ENCODE measurements at regions not wholly inside any gene's neighbourhood (a gene's known extent, or its start where the extent isn't known, plus 50 kb on each side); places are given as distances from the start of the nearest gene placed in this dataset.

DNA sequence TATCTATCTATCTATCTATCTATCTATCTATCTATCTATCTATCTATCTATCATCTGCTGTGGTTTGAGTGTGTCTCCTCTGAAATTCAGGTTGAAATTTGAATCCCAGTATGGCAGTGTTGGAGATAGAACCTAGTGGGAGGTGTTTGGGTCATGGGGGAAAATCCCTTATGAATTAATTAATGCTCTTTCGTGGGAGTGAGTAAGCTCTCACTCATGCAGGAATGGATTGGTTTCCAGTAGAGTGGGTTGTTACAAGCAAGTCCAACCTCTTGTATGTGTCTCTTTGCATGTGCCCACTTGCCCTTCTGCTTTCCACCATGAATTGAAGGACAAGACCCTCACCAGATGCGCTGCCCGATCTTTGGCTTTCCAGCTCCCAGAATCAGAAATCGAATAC, 113.0 kb downstream of the ANXA1 start:
- WGBS (ENCODE audit: insufficient coverage), result no CpG with 5 or more reads among the region's 4 CpGs

GRCh38 chr9:73265876-73266275, 114.2 kb downstream of the ANXA1 start:
- Histone ChIP-seq H3K9me3 (ENCODE audit: control extremely low read depth in 1 of 3, control insufficient read depth in 2 of 3, insufficient read depth in 1 of 3, low read length in 2 of 3) (no peaks in the 10 kb centered on the region), H2AFZ (ENCODE audit: insufficient read depth, low read depth, low read length, poor library complexity, severe bottlenecking) (no peak overlapping the region), H3K9ac (ENCODE audit: low read length) (no peak overlapping the region), H3K4me3 (ENCODE audit: control extremely low read depth in 1 of 5, extremely low read depth in 1 of 5, insufficient read depth in 1 of 5, low read depth in 2 of 5, low read length in 4 of 5) (no peak overlapping the region), H3K36me3 (replicated peaks in 1 of 2; ENCODE audit: control extremely low read depth in 1 of 2, control insufficient read depth in 1 of 2, extremely low read depth in 1 of 2, insufficient read depth in 2 of 2, low read length in 1 of 2) (no peaks in the 10 kb centered on the region), H3K4me2 (replicated peaks; ENCODE audit: low read depth, low read length, poor library complexity, severe bottlenecking) (no peak overlapping the region), H3K4me1 (ENCODE audit: control insufficient read depth in 2 of 2, insufficient read depth in 2 of 2, low read length in 2 of 2) (no peaks in the 10 kb centered on the region), H3K27me3 (replicated peaks in 1 of 4; ENCODE audit: control extremely low read depth in 1 of 4, control insufficient read depth in 3 of 4, insufficient read depth in 4 of 4, low read length in 3 of 4) (no peaks in the 10 kb centered on the region), H4K20me1 (ENCODE audit: control insufficient read depth, insufficient read depth, low read length, poor library complexity, severe bottlenecking) (no peaks in the 10 kb centered on the region), H3K27ac (ENCODE audit: low read length in 2 of 2) (no peak overlapping the region), H3K79me2 (ENCODE audit: control insufficient read depth, insufficient read depth, low read length) (no peaks in the 10 kb centered on the region)
- no peak overlapping the region for H3K4me3 Mint-ChIP-seq
- H3K27ac Mint-ChIP-seq, result no peak overlapping the region
- WGBS (ENCODE audit: insufficient coverage), result 88% methylated on average over 4 of the region's 4 CpGs
- intact Hi-C loops (cut with micrococcal nuclease), result no loop called here
- H3K27me3 Mint-ChIP-seq, result no peaks in the 10 kb centered on the region
- ATAC-seq (ENCODE audit: low read depth) (no peak), DNase-seq (no peak)
- H3K9me3 Mint-ChIP-seq (ENCODE audit: insufficient read depth), result peaks cover 2% of the 10 kb centered on the region
- H3K4me1 Mint-ChIP-seq, result no peaks in the 10 kb centered on the region
- CTCF ChIA-PET, result no interaction called here
- POLR2A ChIA-PET, result no interaction called here
- no peak for TF ChIP-seq EZH2 (IDR thresholded peaks at IDR 0.05; ENCODE audit: borderline replicate concordance, insufficient read depth, low read depth, low read length, poor library complexity, severe bottlenecking)
- TF ChIP-seq, protein P1, sequence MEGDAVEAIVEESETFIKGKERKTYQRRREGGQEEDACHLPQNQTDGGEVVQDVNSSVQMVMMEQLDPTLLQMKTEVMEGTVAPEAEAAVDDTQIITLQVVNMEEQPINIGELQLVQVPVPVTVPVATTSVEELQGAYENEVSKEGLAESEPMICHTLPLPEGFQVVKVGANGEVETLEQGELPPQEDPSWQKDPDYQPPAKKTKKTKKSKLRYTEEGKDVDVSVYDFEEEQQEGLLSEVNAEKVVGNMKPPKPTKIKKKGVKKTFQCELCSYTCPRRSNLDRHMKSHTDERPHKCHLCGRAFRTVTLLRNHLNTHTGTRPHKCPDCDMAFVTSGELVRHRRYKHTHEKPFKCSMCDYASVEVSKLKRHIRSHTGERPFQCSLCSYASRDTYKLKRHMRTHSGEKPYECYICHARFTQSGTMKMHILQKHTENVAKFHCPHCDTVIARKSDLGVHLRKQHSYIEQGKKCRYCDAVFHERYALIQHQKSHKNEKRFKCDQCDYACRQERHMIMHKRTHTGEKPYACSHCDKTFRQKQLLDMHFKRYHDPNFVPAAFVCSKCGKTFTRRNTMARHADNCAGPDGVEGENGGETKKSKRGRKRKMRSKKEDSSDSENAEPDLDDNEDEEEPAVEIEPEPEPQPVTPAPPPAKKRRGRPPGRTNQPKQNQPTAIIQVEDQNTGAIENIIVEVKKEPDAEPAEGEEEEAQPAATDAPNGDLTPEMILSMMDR (IDR thresholded peaks at IDR 0.05), result no peak

More for the DNA sequence above, 113.0 kb downstream of the ANXA1 start:
- Mint-ChIP-seq H3K4me3 (no peak overlapping the region), H3K27ac (no peak overlapping the region), H3K9me3 (ENCODE audit: insufficient read depth) (peaks cover 2% of the 10 kb centered on the region), H3K27me3 (no peaks in the 10 kb centered on the region), H3K4me1 (no peaks in the 10 kb centered on the region)
- ChIA-PET CTCF (no interaction called here), POLR2A (no interaction called here)
- no peak overlapping the region for H3K9ac ChIP-seq (ENCODE audit: low read length)
- H3K4me3 ChIP-seq (ENCODE audit: control extremely low read depth in 1 of 5, extremely low read depth in 1 of 5, insufficient read depth in 1 of 5, low read depth in 2 of 5, low read length in 4 of 5), result no peak overlapping the region
- H3K4me2 ChIP-seq (replicated peaks; ENCODE audit: low read depth, low read length, poor library complexity, severe bottlenecking), result no peak overlapping the region
- no peaks in the 10 kb centered on the region for H4K20me1 ChIP-seq (ENCODE audit: control insufficient read depth, insufficient read depth, low read length, poor library complexity, severe bottlenecking)
- intact Hi-C loops (cut with micrococcal nuclease), result no loop called here
- no peaks in the 10 kb centered on the region for H3K79me2 ChIP-seq (ENCODE audit: control insufficient read depth, insufficient read depth, low read length)
- ATAC-seq (ENCODE audit: low read depth), result no peak
- H2AFZ ChIP-seq (ENCODE audit: insufficient read depth, low read depth, low read length, poor library complexity, severe bottlenecking), result no peak overlapping the region
- no peak for DNase-seq
- TF ChIP-seq, protein P1 (IDR thresholded peaks at IDR 0.05), result no peak
- TF ChIP-seq EZH2 (IDR thresholded peaks at IDR 0.05; ENCODE audit: borderline replicate concordance, insufficient read depth, low read depth, low read length, poor library complexity, severe bottlenecking), result no peak
- no peaks in the 10 kb centered on the region for H3K9me3 ChIP-seq (ENCODE audit: control extremely low read depth in 1 of 3, control insufficient read depth in 2 of 3, insufficient read depth in 1 of 3, low read length in 2 of 3)
- no peaks in the 10 kb centered on the region for H3K27me3 ChIP-seq (replicated peaks in 1 of 4; ENCODE audit: control extremely low read depth in 1 of 4, control insufficient read depth in 3 of 4, insufficient read depth in 4 of 4, low read length in 3 of 4)
- no peaks in the 10 kb centered on the region for H3K4me1 ChIP-seq (ENCODE audit: control insufficient read depth in 2 of 2, insufficient read depth in 2 of 2, low read length in 2 of 2)
- H3K36me3 ChIP-seq (replicated peaks in 1 of 2; ENCODE audit: control extremely low read depth in 1 of 2, control insufficient read depth in 1 of 2, extremely low read depth in 1 of 2, insufficient read depth in 2 of 2, low read length in 1 of 2), result no peaks in the 10 kb centered on the region
- no peak overlapping the region for H3K27ac ChIP-seq (ENCODE audit: low read length in 2 of 2)
